IPS-NIHi7 (cell line): ENCODE measurements at regions not wholly inside any gene's neighbourhood (a gene's known extent, or its start where the extent isn't known, plus 50 kb on each side); places are given as distances from the start of the nearest gene placed in this dataset.

Experiments used
- DNase-seq: peaks from one replicate; pipeline ENCODE4 v3.0.0; 2012; ENCODE audit warnings: mixed read lengths; ENCODE audit errors: extremely low spot score

- no peak for DNase-seq
Observed at GRCh38 chr4:34633241-34633640, 1611.1 kb downstream of the ARAP2 start.

DNA sequence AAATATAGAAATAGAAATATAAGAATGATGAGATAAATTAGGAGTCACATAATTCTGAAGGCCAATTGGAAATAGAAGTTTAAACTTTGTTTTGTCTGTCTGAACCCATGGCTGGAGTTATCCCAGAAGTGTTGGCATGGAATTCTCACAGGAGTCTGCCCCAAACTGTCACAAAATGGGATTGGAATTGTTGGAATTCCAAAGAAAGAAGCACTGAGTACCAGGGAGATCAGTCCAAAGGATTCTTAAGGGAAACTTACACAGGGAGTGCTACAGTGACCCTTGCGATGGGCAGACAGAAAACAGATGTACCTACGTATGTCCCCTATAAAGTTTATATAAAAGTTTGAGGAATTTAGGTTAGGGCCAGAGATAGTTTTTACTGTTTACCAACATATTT is 1607.7 kb downstream of the ARAP2 start:
- no peak for DNase-seq

- DNase-seq = no peak
Observed at GRCh38 chr4:34643476-34643875, 1600.8 kb downstream of the ARAP2 start.

DNA sequence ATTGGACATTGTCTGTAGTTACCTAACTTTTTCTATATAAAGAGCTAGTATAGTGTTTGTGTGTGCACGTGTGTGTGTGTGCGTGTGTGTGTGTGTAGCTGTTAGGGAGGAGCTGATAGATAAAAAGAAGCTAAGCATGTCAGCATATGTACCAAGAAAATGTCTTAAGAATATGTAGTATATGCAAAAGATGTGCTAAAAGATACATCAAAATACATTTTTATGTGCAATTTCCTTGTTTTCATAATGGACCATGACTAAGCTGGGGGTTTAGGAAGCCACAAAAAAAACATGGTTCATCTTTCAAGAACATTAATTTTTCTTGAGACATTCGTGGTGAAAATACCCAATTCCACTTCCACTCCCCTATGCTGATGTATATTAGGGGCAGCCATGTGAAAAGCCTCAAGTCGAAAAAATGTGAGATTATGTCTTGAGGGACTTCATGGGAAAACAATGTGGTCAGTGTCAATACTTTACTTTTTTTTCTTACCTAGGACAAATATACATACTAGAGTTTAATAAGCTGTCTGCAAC is 1599.7 kb downstream of the ARAP2 start:
- no peak for DNase-seq

DNA sequence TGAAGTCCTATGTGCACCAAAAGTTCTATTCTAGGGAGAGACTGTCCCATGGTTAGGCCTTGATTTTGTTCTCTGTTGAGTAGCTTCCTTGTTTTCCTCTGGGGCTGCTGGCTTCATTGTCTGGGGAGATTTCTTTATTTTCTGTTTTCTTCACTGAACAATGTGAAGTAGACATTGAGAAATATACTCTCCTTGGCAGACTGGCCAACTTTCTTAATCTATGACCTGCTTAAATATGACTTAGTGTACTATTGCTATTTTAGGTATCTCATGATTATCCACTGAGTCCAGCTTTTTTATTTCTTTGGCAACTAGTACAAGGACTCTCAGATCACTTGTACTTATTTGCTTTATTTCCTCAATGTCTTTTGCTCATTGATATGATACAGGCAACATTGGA is 1594.6 kb downstream of the ARAP2 start:
- no peak for DNase-seq

- DNase-seq = no peak
Observed at GRCh38 chr4:34664051-34664450, 1580.3 kb downstream of the ARAP2 start.

- no peak for DNase-seq
Observed at GRCh38 chr4:34676400-34676799, 1567.9 kb downstream of the ARAP2 start.

DNA sequence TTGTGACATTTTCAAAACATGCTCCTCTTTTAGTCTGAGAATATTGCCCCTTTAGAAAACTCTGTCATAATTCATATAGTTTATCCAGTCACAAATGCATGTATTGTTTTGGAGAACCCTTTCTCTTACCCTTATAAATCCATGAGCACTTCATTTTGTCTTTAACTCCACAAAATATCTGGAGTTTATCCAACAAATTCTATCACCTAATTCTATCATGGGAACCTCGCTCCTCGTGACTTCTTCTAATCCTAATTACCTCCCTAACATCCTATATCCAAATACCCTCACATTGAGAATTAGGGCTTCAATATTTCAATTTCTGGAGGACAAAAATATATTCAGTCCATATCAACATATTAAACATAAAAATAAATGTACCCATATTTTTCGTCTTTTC is 1565.9 kb downstream of the ARAP2 start:
- DNase-seq = no peak

GRCh38 chr4:34679228-34679627 is 1565.1 kb downstream of the ARAP2 start:
- DNase-seq = no peak

DNA sequence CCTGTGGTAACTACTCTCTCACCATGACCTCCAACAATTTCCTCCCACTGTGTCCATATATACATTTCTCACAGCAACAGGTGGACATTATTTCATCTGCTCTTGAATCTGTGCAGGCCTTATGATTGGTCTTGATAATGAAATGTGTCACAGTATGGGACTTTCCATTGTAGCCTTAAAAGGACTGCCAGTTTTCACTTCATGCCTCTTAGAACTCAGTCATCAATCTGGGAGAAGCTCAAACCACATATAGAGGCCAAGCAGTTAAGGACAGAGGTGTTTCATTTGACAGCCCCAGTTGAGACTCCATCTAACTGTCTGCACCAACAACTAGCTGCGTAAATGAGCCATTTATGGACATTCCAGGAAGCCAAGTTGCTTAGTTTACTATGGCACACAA is 1534.8 kb downstream of the ARAP2 start:
- DNase-seq = no peak

GRCh38 chr4:34718576-34719245 is 1525.6 kb downstream of the ARAP2 start:
- DNase-seq = no peak

DNA sequence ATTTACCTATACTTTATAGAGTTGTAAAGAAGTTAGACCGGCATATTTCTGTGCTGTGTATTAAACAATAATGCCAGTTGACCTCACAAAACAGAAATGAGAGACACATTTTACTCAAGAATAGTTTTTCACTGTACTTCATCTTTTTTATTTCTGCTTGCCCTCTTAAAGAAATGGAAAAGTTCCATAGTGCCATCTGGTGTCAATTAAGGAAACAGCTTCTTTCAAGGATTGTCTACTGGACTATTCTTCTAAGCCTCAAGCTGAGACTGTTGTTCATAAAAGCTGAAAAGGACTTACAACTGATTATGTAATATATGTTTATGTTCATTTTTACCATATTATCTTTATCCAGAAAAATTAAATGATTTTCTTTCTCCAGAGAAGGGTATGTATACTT is 1523.7 kb downstream of the ARAP2 start:
- DNase-seq = no peak

DNA sequence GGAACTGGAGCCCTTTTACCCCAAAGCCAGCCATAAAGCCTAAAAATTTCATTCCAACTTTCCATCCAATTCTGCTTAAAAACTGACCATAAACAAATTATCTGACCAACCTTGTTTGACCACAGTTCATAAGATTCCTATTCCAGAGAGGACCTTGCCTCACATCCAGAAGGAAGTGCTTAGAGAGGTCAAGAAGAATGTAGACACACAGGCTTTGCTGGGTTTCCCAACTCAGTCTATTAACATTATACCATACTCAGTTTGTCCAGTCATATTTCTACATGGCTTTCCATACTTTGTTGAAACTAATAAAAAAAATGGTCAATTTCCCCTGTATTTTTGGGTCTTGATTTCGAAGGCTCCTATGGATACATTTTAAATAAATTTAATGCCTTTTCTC is 1522.5 kb downstream of the ARAP2 start:
- DNase-seq = no peak

DNA sequence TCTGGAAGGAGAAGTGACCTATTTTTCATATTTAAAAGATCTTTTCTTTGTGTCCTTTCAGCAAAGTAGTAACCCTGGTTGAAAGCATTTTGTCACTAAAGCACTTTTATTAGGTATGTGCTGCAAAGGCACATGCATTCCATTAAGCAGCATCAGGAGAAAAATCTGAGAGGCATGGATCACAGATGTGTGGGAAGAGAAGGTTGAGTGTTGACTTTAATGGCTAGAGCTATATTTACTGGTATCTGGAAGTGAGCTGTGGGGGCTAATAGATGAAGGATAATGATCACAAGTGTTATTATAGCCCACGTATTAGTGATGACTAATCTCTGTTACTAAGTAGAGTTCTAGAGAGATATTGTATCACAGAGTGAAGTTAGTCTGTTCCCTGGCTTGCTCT is 1520.7 kb downstream of the ARAP2 start:
- DNase-seq = no peak

DNA sequence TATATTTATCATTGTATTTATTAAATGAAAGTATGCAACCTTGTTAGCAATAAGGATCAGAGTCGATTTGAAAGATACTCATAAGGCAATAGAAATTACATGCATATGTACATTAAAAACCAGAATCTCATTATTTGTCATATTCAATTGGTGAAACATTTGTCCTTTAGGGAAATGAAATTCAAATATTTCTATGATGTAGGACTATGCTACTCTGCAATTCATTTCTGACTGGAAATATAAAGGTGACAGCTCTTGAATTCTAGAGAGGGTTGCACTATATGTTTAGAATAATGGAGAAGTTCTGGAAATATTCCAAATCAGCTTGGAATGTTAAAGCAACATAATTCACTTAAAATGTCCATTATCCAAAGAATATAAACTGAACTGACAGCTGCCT is 1519.8 kb downstream of the ARAP2 start:
- DNase-seq = no peak

- DNase-seq = no peak
Observed at GRCh38 chr4:34731070-34731469, 1513.2 kb downstream of the ARAP2 start.

DNA sequence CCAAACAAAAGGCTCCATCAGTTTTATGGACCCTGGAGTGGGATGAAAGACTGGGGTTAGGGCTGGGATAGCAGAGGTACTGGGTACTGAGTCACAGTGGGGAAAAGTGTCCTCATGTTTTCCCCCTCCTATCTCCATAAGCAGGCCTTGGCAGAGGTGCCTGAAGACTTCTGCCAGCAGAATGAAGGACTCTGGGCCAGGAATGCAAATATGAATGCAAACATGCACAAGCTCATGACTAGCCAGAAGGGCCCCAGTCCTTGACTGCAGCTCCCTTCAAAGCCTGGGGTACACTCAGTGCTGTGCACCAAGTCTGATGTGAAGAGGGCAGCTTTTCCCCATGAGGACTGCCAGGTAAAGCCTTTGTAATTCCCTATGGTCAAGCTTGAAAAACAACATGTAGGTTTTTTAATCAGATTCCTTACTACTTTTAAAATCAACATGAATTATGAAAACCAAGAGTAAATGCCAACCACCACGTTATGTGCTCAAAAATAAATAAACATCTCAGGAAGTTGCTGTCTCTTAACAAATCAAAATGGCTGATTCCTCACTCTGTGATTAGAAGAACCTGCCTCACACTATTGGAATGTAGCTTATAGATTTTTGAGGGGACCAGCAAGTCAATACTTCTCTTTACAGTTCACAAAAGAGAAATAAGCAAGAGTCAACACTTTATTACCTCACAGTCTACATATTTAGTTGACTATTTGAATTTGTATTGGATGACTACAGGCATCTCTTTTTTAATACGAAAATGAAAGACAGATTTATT is 1512.0 kb downstream of the ARAP2 start:
- DNase-seq = no peak

DNA sequence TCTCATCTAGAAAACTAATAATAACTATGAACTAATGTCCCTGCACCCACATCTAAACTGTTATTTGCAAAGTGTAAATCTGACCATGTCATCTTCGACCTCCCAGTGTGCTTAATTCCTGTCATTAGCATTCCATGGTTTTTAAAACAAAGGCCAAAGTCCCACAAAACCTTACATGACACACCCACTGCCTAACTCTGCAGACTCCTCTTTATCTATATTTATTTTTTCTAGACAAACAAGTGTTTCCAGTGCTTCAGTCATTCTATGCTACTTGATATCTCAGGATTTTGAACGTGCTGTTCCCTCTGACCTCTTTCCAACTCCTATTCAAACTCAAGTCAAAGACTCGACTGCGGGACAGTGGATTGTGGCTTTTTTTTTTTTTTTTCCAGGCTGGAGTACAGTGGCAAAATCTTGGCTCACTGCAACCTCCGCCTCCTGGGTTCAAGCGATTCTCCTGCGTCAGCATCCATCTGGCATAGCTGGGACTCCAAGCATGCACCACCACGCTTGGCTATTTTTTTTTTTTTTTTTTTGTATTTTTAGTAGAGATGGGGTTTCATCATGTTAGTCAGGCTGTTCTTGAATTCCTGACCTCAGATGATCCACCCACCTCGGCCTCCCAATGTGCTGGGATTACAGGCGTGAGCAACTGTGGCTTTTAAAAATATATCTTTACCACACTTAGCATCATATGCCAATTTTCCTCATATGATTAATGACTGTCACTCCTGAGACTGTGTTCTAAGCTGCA is 1511.0 kb downstream of the ARAP2 start:
- DNase-seq = no peak

DNA sequence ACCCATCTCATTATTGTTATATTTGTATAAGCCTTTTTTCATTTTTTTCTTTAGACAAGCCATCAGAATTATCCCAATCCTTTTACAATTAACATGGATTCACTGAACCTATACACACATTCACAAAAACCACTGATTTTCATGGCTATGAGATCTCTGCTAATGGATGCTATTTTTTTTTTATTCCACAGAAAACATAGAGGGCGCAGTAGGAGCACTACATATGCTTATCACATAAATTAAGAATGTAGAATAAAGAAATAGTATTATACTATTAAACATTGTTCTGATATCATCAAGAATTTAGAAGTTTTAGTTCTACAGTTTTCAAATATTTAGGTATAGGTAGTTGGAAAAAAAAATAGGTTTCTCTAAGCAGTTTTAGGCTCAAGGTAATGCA is 1477.4 kb downstream of the ARAP2 start:
- DNase-seq = no peak

DNA sequence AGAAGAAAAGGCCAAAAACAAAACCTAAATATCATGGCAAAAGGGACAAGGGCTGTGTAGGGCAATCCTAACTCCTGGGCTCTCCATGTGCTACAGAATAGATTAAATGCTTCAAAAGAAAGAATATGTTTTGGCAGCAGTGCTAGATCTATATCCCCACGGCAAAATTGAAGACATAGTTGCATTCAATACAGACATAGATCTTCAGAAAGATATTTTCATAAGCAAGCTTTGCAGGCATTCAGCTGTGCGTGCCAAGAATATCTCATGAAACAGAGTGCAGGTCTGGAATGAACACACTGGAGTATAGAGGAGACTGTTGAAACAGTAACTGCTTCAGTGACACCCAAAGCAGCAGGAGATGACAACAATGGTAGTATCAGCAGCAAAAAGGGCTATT is 1476.9 kb downstream of the ARAP2 start:
- no peak for DNase-seq

DNA sequence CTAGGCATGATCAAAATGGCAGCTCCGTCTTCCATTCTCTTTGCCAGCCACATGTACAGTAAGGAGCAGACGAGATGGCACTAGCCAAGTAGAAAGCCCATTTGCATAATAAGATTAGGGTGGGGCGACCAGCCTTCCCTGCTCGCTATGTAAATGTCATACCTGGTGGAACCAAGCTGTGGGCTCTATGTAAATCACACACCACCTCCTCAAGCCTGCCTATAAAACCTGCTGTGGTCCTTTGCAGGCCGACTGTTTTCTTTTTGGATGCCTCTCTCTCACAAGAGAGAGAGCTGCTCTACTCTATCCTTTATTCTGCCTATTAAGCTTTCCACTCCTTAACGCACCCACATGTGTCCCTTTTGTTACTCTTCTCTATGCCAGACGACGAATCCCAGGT is 1472.7 kb downstream of the ARAP2 start:
- DNase-seq = no peak

GRCh38 chr4:34790131-34790530 is 1454.2 kb downstream of the ARAP2 start:
- no peak for DNase-seq

DNA sequence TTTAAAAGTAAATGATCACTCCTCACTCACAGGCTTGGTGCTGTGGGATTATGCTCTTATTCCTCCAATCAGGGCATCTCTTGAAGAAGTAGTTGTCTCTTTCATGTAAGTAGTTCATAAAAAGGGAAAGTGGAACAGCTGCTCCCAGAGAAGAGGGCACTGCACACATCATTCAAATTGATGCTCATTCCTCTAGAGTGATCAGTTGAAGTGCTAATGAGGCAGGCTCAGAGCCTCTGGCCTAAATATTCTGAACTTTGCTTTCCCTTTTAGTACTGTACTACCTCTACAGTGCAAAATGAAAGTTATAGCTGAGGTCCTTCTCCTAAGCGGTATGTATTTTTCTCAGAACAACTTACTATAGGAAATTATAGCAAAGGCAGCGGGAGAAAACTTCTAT is 1453.1 kb downstream of the ARAP2 start:
- DNase-seq = no peak
